AG09319 (cell line): ENCODE measurements at regions not wholly inside any gene's neighbourhood (a gene's known extent, or its start where the extent isn't known, plus 50 kb on each side); places are given as distances from the start of the nearest gene placed in this dataset.
"Not testable (repeated sequence)": the region's sequence is repeated elsewhere in the genome, so short reads cannot be mapped to it uniquely, and the experiment has no call there.

Source experiments
- DNase-seq: peaks from one replicate; pipeline ENCODE4 v3.0.0-alpha.2; 2010; ENCODE audit warnings: low read depth; ENCODE audit errors: extremely low read depth
- CTCF ChIP-seq: IDR thresholded peaks from 2 replicates; pipeline ENCODE4 v1.5.1; 2011; ENCODE audit warnings: low read depth, mild to moderate bottlenecking, inconsistent platforms, low read length, moderate library complexity

- no peak for DNase-seq
- no peak for TF ChIP-seq CTCF
Observed at GRCh38 chr5:127196042-127196441, 94.6 kb upstream of the MEGF10 start.

- not testable (repeated sequence) for DNase-seq
Observed at GRCh38 chr5:127197402-127198167, 93.0 kb upstream of the MEGF10 start.

GRCh38 chr5:127202738-127203137 is 87.9 kb upstream of the MEGF10 start:
- not testable (repeated sequence) for DNase-seq

GRCh38 chr5:127203818-127204217 is 86.8 kb upstream of the MEGF10 start:
- no peak for TF ChIP-seq CTCF
- no peak for DNase-seq

GRCh38 chr5:127205147-127205546 is 85.4 kb upstream of the MEGF10 start:
- no peak for TF ChIP-seq CTCF
- no peak for DNase-seq

- no peak for DNase-seq
Observed at GRCh38 chr5:127206320-127207113, 84.1 kb upstream of the MEGF10 start.

GRCh38 chr5:127210042-127210441 is 80.6 kb upstream of the MEGF10 start:
- TF ChIP-seq CTCF = no peak
- no peak for DNase-seq

More at GRCh38 chr5:127206320-127207113, 84.1 kb upstream of the MEGF10 start:
- no peak for TF ChIP-seq CTCF

GRCh38 chr5:127213231-127213630 is 77.4 kb upstream of the MEGF10 start:
- no peak for TF ChIP-seq CTCF
- no peak for DNase-seq
